NCI-H1092 (cell line): ENCODE measurements at regions not wholly inside any gene's neighbourhood (a gene's known extent, or its start where the extent isn't known, plus 50 kb on each side); places are given as distances from the start of the nearest gene placed in this dataset.
"Not testable (repeated sequence)": the region's sequence is repeated elsewhere in the genome, so short reads cannot be mapped to it uniquely, and the experiment has no call there.

ENCODE experiments used
- DNase-seq: peaks from one replicate; lab custom pipeline; 2025; lab: John Stamatoyannopoulos, UW

DNA sequence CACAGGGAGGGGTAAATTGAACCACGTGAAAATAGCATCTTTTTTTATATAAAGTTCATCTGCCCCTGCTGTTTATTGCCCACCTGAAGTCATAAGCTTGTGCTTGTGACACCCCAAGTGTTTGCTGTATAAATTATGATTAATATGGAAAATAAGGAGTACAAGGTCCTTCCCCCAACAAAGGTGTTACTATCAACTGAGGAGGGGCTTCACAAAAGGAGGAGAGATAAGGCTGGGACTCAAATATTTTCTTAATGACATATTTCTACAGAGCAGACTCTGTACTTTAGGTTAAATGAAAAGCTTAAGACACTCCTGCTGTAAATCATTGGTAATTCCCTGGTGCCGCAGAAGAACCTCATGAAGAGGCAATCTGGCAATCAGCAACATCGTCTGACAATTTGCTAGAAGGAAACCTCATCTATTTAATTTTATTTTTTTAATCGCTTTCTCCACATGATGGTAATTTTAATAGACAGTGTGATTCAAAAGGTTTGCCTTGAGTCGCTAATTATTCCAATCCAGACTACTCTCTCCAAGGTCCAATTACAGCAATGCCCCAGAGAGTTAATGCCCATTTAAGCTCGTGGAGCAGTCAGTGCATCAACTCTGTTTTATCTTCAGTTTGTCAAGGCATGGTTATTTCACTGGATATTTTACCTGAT lies 1432.4 kb downstream of the FAM181B start:
- no peak for DNase-seq

DNA sequence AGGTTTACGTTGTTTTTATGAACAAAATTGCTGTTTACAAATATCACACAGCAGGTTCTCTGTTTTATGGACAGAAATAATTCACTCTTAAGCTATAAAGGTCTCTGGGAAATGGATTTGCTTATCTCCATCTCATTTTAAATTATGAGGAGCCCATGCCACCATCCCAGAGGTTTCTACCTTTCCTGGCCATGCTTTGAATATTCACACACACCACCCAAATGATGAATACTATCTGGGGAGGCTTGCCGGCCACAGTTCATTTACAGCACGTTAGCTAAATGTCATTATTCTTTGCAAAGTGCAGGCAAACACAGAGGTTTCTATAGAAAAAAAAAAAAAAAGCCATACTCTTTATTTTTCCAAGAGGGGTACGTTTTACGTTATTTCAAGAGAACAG lies 1446.7 kb downstream of the FAM181B start:
- DNase-seq: no peak

DNA sequence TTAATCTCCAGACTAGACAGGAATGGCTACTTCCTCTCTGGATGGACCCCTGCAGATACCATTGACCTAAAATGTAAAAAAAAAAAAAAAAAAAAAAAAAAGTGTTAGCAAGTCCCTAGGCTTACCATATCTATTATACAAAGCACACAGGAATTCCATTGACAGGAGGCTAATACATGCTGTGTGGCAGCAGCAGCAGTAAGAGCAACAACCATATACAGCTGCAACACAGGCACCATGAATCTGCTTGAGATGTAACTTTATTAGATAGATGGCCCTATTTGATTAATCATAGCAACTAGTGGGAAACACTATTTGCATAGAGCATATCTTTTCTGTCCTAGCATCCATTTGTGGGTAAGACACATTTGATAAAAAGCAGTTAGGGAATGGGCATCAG lies 1447.1 kb downstream of the FAM181B start:
- no peak for DNase-seq

DNA sequence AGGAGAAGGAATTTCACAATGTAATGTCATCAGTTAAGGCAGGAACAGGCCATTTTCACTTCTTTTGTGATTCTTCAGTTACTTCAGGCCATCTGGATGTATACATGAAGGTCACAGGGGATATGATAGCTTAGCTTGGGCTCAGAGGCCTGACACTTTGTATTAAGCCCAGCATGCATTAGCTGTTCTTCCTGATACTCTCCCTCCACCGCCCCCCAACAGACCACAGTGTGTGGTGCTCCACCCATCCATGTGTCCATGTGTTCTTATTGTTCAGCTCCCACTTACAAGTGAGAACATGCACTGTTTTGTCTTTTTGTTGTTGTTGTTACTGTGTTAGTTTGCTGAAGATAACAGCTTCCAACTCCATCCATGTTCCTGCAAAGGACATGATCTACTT lies 1453.4 kb downstream of the FAM181B start:
- DNase-seq: not testable (repeated sequence)

DNA sequence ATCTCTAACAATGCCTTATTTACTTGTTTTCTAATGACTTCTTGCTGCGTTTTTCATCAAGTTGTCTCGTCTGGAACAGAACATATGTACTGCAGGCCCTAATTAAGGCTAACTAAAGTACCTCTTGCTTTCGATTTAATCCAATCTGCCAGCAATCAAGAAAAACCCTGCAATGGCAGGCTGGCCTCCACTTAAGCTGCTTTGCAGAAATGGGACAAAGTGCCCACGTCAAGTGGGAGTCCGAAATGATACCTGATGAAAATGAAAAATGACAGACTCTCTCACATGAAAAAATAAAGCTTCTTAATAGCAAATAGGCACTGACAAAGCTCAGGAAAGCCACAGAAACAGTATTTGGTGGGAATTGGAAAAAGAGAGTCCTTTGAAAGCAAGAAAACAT lies 1454.7 kb downstream of the FAM181B start:
- no peak for DNase-seq

DNA sequence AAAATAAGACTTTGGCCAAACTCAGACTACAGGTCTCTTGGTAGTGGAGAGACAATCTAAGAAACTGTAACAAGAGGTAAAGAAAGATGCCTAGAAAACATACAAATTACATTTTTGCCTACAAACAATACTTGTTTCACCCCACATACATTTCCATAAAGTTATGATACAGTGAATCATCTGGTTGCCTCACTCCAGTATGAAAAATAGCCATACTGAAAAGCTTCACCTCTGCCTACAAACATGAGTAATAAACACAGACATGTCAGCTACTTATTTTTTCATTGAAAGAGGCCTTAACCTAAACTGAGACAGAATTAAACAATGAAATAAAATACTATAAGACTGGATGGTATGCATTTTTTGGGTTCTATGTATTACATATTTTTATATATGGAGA lies 1463.0 kb downstream of the FAM181B start:
- DNase-seq: no peak

DNA sequence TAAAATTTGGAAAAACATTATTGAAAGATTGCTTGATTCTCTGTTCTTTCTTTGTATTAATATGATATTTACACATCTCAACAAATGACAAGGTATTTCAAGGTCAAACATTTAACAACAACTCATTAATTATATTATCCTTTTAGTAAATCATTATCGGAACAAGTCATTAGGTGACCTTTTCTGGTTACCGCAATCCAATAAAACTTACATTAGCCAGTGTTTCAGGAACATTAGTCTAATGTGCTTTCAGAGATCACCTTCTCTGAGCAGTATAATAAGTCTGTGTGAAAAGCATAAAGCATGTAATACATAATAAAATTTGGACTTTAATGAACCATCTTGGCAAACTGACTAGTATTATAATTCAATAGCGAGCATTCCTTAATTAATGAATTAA lies 1466.4 kb downstream of the FAM181B start:
- DNase-seq: no peak

DNA sequence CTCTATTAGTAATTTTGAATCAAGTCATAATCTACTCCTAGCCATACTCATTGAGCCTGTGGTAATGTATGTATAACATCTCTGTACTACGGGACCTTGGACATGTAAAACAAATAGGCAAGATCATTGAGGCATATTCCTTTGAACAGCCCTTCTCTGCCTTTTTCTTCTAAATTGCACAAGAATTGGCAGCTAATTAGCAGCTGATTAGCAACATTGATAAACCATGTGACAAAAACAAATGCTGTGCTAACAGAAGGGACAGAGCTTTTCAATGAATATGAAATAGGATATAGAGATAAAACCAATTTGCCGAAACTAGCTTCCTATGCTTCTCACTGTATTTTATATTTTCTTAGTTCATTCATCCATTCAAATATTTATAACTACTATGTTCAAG lies 1474.2 kb downstream of the FAM181B start:
- no peak for DNase-seq

DNA sequence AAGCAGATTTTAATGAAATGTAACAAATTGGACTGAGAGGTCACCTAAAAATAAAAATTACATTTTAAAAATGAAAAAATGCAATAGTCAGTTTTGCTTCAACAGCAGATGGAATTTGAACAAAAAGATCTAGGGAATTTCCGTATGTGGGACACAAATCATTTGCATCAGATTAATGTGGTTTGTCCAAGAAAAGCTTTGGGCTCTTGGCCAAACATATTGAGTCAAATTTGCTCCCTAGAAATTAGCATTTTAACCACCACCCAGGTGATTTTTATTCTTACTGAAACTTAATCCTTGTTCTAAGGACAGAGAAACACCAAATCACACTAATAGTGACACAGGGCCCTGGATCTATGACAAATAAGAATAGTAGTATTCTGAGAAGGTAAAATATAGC lies 1477.8 kb downstream of the FAM181B start:
- no peak for DNase-seq

DNA sequence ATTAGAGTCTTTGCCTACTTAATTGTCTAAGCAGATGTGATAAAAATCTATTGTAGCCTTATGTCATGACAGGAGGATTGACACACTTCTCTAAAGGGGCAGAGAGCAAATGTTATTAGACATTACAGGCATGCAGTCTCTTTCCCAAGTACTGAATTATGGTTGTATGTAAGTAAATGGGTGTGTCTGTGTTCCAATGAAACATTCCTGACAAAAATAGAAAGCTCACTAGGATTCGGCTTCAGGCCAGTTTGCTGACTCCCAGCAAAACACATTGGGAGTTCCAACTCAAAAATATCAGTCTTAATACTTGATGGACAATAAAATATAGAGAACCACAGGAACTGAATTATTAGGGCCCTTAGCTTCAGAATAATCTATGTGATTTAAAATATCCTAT lies 1480.4 kb downstream of the FAM181B start:
- DNase-seq: no peak

DNA sequence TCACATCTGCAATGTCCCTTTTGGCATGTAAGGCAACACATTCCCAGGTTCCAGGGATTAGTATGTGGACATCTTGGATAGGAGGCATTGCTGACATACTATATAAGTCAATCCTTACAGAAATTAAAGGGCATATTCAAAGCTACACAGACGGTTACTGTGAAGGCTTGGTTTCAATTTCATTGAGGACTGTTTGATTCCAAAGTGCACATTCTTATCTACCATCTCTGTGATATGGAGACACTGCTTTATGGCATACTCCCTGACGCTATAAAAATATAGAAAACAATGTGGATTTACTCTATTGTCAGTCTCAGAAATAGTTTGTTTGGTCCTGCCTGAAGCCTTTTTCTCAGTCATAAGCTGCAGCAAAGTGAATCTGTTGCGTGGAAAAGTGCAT lies 1486.7 kb downstream of the FAM181B start:
- DNase-seq: no peak

DNA sequence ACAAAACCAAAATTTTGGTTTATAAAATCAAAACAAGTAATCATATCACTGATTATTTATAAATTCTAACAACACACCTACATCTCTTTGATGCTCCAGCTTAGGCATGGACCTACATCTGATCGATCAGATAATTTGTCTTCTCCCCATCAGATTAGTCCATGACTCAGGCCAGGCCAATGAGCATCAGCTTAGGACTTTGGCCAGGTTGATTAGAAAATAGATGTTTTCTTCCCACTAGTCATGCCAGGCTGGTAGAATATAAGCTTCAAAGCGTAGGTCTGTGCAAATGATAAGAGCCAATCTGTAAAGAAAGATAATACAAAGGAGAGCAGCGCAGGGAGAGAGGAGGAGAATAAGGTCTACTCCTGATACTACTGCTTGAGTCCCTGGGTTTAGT lies 1487.9 kb downstream of the FAM181B start:
- DNase-seq: no peak

DNA sequence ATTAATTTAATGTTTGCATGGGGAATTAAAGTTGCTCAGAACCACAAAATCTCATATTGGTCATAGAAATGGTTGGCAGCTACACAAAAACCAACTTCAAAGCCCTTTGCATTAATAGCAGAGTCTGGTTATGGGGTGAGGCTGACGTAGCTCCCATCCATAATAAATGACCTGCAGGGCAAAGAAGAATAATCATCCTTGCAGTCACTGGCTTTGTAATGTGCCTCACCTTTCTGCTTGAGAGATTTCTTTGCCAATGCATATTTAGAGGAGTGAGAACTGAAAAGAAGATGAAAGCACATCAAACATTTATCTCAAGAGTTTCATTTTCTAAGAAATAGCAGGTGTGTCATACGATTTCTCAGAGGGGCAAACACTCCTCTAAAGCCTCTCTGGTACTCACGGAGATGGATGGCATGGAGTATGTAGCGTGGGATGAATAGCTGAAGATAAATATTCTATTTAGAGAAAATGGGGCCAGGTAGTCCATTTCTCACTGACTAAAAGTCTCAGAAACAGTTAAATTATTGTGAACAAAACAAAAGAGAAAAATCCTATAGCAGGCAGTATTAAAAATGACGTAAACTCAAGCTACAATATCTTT lies 1491.9 kb downstream of the FAM181B start:
- DNase-seq: no peak

DNA sequence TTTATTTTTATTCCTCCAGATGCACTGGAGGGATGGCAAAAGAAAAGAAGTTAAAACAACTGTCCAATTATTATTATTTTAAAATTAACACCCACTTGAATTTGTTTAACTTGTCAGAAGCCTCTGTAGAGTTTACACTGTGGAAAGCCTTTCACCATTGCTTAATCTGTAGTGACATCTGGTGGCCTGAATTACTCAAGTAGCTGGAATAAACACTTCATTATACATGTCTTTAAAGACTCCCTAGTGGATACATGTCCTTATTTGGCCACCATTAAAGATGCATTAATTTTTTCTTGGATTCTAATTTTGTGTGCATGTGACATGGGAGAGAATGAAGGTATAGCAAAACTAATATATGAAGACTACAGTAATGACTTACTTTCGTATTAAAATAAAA lies 1496.5 kb downstream of the FAM181B start:
- DNase-seq: peak; percentile 26

DNA sequence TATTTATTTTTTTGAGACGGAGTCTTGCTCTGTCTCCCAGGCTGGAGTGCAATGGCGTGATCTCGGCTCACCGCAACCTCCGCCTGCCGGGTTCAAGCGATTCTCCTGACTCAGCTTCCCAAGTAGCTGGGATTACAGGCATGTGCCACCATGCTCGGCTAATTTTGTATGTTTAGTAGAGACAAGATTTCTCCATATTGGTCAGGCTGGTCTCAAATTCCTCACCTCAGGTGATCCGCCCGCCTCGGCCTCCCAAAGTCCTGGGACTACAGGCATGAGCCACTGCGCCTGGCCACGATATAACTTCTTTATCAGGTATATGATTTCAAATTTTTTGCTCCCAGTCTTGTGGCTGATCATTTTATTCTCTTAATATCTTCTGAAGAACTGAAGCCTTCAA lies 1506.3 kb downstream of the FAM181B start:
- not testable (repeated sequence) for DNase-seq

DNA sequence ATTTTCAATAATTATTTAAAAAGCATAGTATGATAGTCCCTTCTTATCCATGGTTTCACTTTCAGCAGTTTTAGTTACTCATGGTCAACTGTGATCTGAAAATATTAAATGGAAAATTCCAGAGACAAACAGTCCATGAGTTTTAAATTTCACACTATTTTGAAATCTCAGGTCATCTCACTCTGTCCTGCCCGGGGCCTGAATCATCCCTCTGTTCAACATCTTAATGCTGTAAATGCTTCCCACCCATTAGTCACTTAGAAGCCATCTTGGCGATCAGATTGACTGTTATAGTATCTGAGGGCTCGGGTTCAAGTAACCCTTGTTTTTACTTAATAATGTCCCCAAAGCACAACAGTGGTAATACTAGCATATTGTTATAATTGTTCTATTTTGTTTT lies 1509.3 kb downstream of the FAM181B start:
- no peak for DNase-seq

DNA sequence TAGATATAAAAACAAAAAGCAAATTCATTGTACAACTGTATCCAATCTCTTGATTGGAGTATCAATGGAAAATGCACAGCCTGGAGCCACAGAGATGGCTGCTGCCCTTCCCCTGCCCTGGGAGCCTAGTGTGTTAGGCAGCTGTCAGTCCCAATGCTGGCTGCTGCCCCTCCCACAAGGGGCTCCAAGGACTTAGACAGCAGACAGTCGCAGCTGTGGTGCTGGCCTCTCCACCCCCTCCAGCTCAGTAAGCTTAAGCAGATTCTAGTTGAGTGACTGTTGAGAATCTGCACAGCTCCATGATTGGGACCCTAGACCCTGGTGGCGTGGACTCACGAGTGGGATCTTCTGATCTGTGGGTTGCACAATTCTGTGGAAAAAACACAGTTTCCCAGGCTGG lies 1511.2 kb downstream of the FAM181B start:
- no peak for DNase-seq

DNA sequence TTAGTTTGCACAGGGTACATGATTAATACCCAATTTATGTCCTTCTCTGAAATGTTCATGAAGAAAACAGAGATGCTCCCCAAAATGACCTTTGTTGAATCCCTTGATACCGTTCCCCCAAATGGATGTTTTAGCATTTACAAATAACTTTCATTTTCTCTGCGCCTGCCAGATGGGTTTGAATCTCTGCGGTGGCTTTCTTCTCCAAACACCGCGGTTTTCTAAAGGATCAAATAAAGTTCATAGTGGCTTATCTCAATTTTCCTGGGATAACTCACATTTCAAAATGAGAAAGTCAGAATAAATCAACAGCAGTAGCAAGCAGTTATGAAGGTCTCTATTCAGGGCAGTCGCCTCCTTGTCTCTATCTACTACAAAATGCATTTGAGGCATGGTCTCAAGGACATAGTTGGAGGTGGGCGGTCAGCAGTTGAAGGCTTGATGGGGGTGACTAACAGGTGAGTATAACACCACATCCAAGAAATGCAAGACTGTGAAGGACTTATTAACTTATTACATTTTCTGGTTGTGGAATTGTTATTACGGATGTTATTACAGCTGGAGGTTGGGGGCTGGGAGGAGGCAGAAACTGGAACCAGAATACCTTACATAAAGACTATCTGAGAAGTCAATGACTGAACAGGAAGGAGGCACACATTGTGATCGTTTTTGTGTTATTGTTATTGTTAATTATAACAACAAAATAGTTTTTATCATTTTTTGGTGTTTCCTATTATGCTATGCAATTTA lies 1513.3 kb downstream of the FAM181B start:
- DNase-seq: no peak

DNA sequence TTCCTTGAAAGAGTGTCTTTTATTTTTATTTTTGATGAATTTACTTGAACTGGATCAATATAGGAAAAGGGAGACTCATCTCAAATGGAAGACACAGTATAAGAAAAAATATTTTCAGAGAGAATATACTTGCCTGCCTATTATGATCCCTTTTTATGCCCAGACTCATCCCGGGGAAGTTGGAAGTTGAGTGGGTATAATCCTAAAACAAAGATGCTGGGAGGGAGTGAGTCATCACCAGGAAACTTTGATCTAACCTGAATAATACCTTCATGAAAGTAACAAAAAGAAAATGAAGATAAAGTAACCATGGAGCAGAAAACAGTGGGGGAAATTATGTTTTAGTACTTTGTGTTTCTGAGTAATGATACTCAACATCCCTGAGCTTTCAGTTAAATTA lies 1514.0 kb downstream of the FAM181B start:
- no peak for DNase-seq

DNA sequence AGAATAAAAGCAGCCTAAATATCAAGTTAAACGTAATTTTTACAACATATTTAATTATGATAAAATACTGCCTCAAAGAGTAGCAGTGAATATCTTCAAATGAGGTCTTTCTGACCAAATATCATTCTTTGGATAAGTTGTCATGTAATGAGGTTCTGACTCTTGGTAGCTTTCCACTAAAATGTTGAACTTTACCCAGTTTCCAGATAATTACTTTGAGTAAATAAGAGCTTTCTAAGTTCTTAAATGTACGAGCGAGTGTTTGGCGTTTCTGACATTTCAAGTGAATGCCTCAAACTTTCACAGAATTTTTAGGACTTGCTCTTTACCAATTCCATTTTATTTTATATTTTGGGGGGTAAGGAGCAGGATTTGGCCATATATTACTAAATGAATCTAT lies 1515.2 kb downstream of the FAM181B start:
- no peak for DNase-seq

DNA sequence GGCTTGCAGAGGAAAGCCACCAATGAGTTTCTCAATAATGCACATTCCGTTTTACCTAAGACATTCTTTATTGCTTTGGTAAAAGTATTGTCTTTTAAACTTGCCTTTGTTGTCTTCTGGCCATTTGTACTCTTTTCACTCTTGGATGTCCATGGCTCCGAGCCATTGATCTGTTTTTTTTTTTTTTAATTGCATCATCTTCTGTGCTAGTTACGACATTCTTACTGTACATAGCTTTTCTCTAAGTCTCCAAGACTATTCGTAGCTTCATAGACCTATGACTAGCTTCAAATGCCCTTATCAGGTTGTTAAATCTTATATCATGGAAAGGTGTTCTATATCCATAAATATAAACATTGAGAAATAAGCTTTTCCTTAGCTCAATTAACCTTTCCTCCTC lies 1522.6 kb downstream of the FAM181B start:
- DNase-seq: no peak

DNA sequence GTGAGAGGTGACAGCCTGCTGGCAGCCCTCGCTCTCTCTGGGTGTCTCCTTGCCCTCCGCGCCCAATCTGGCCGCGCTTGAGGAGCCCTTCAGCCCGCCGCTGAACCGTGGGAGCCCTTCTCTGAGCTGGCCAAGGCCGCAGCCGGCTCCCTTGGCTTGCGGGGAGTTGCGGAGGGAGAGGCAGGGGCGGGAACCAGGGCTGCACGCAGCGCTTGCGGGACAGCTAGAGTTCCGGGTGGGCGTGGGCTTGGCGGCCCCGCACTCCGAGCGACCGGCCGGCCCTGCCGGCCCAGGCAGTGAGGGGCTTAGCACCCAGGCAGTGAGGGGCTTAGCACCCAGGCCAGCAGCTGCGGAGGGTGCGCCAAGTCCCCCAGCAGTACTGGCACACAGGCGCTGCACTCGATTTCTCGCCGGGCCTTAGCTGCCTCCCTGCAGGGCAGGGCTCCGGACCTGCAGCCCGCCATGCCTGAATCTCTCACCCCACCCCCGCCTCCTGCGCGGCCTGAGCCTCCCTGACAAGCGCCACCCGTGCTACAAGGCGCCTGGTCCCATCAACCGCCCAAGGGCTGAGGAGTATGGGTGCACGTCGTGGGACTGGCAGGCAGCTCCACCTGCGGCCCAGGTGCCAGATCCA lies 1526.1 kb downstream of the FAM181B start:
- no peak for DNase-seq

DNA sequence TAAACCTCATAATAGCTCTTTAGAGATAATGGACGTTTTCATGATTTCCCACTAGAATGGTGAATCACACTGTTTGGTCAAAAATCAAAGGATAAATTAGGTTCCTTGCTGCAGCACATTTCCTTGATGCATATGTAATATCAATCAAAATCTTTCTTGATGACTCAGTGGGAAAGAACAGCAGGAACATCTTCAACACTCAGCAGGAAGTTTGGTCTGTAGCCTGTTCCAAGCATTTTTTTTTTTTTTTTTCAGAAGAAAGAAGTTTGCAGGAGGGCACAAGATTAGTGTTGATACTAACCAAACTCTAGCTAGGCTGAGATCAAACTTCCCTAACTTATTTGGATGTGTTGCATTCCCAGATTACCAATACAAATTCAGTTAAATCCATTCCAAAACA lies 1529.8 kb downstream of the FAM181B start:
- no peak for DNase-seq
